ENCODE measurements at regions not wholly inside any gene's neighbourhood (a gene's known extent, or its start where the extent isn't known, plus 50 kb on each side); places are given as distances from the start of the nearest gene placed in this dataset.

GRCh38 chr11:28581286-28582242, 473.4 kb downstream of the METTL15 start:
- intact Hi-C loops (cut with micrococcal nuclease; ENCODE audit: unreplicated experiment): no loop called here
- CTCF ChIA-PET: no interaction called here
- Mint-ChIP-seq H3K36me3 (ENCODE audit: insufficient read depth, unreplicated experiment) (no peaks in the 10 kb centered on the region), H3K4me1 (ENCODE audit: low read depth, unreplicated experiment) (no peaks in the 10 kb centered on the region), H3K27me3 (ENCODE audit: unreplicated experiment) (no peaks in the 10 kb centered on the region), H3K4me3 (ENCODE audit: low read depth, unreplicated experiment) (no peak overlapping the region), H3K9me3 (ENCODE audit: low read depth, unreplicated experiment) (peaks cover 5% of the 10 kb centered on the region), H3K27ac (ENCODE audit: unreplicated experiment) (no peak overlapping the region)
- BruUV-seq (replicated peaks): no TSS peak
- TF ChIP-seq CTCF (IDR thresholded peaks at IDR 0.05; ENCODE audit: unreplicated experiment): no peak
- no peak for DNase-seq

- Mint-ChIP-seq H3K27me3 (ENCODE audit: unreplicated experiment) (no peaks in the 10 kb centered on the region), H3K9me3 (ENCODE audit: low read depth, unreplicated experiment) (no peaks in the 10 kb centered on the region), H3K4me3 (ENCODE audit: low read depth, unreplicated experiment) (no peak overlapping the region), H3K36me3 (ENCODE audit: insufficient read depth, unreplicated experiment) (no peaks in the 10 kb centered on the region), H3K27ac (ENCODE audit: unreplicated experiment) (no peak overlapping the region), H3K4me1 (ENCODE audit: low read depth, unreplicated experiment) (no peaks in the 10 kb centered on the region)
- no peak for TF ChIP-seq CTCF (IDR thresholded peaks at IDR 0.05; ENCODE audit: unreplicated experiment)
- BruUV-seq (replicated peaks): no TSS peak
- DNase-seq: no peak
- intact Hi-C loops (cut with micrococcal nuclease; ENCODE audit: unreplicated experiment): no loop called here
- CTCF ChIA-PET: no interaction called here
Observed at GRCh38 chr11:28571371-28571770, 463.2 kb downstream of the METTL15 start.

- H3K4me3 Mint-ChIP-seq (ENCODE audit: low read depth, unreplicated experiment): no peak overlapping the region
- TF ChIP-seq CTCF (IDR thresholded peaks at IDR 0.05; ENCODE audit: unreplicated experiment): no peak
- no peak overlapping the region for H3K27ac Mint-ChIP-seq (ENCODE audit: unreplicated experiment)
- H3K36me3 Mint-ChIP-seq (ENCODE audit: insufficient read depth, unreplicated experiment): no peaks in the 10 kb centered on the region
- intact Hi-C loops (cut with micrococcal nuclease; ENCODE audit: unreplicated experiment): no loop called here
- H3K27me3 Mint-ChIP-seq (ENCODE audit: unreplicated experiment): no peaks in the 10 kb centered on the region
- BruUV-seq (replicated peaks): no TSS peak
- no peak for DNase-seq
- H3K4me1 Mint-ChIP-seq (ENCODE audit: low read depth, unreplicated experiment): no peaks in the 10 kb centered on the region
- CTCF ChIA-PET: interaction anchor here (0.7 kb wide), 1 partner anchor 20 kb away, joined by 3 read pairs; no protein-coding TSS in a partner anchor
- no peaks in the 10 kb centered on the region for H3K9me3 Mint-ChIP-seq (ENCODE audit: low read depth, unreplicated experiment)
Observed at GRCh38 chr11:28569106-28569505, 460.9 kb downstream of the METTL15 start.

- Mint-ChIP-seq H3K36me3 (ENCODE audit: insufficient read depth, unreplicated experiment) (no peaks in the 10 kb centered on the region), H3K27ac (ENCODE audit: unreplicated experiment) (peak overlapping the region; percentile 50), H3K9me3 (ENCODE audit: low read depth, unreplicated experiment) (no peaks in the 10 kb centered on the region), H3K4me3 (ENCODE audit: low read depth, unreplicated experiment) (peak overlapping the region; percentile 51), H3K27me3 (ENCODE audit: unreplicated experiment) (no peaks in the 10 kb centered on the region), H3K4me1 (ENCODE audit: low read depth, unreplicated experiment) (no peaks in the 10 kb centered on the region)
- DNase-seq: peak; percentile 74
- no peak for TF ChIP-seq CTCF (IDR thresholded peaks at IDR 0.05; ENCODE audit: unreplicated experiment)
- intact Hi-C loops (cut with micrococcal nuclease; ENCODE audit: unreplicated experiment): no loop called here
- CTCF ChIA-PET: interaction anchor here (0.6 to 2.0 kb wide), 4 partner anchors 10 to 867 kb away, joined by 3 to 9 read pairs (median 4); no protein-coding TSS in a partner anchor
- TSS peak; percentile 82 for BruUV-seq (replicated peaks)
Observed at GRCh38 chr11:28566339-28567089, 458.3 kb downstream of the METTL15 start.

Data from Calu3 (cell line).